Bronchial epithelial cell (primary cell): ENCODE measurements at regions not wholly inside any gene's neighbourhood (a gene's known extent, or its start where the extent isn't known, plus 50 kb on each side); places are given as distances from the start of the nearest gene placed in this dataset.

Experiments used
- DNase-seq: peaks from one replicate; pipeline ENCODE4 v3.0.0-alpha.2; 2010; ENCODE audit warnings: low read depth
- FAIRE-seq: peaks from 2 replicates; lab custom pipeline; 2011; peaks lifted over from hg19 to GRCh38; lab: Jason Lieb, UNC
- H3K27me3 ChIP-seq: 2 replicates; pipeline ENCODE4 v1.5.1; 2011; ENCODE audit warnings: low read length; ENCODE audit not compliant: control insufficient read depth, insufficient read depth
- H3K36me3 ChIP-seq: 2 replicates; pipeline ENCODE4 v1.5.1; 2011; ENCODE audit warnings: low read length; ENCODE audit not compliant: control insufficient read depth, insufficient read depth
- H3K4me3 ChIP-seq: 2 replicates; pipeline ENCODE4 v1.5.1; 2011; ENCODE audit warnings: mild to moderate bottlenecking, low read depth, low read length, control low read depth
- TF ChIP-seq, protein P1 (sequence below): IDR thresholded peaks from 2 replicates; pipeline ENCODE4 v1.5.1; 2011; ENCODE audit warnings: mild to moderate bottlenecking, moderate library complexity, low read length, control low read depth, inconsistent platforms; ENCODE audit not compliant: insufficient read depth, severe bottlenecking

GRCh38 chr10:121157998-121158397 is 306.8 kb downstream of the WDR11 start:
- no peaks in the 10 kb centered on the region for H3K36me3 ChIP-seq
- no peak for FAIRE-seq
- DNase-seq, result peak; percentile 60
- no peak overlapping the region for H3K4me3 ChIP-seq
- no peaks in the 10 kb centered on the region for H3K27me3 ChIP-seq
- TF ChIP-seq, protein P1, sequence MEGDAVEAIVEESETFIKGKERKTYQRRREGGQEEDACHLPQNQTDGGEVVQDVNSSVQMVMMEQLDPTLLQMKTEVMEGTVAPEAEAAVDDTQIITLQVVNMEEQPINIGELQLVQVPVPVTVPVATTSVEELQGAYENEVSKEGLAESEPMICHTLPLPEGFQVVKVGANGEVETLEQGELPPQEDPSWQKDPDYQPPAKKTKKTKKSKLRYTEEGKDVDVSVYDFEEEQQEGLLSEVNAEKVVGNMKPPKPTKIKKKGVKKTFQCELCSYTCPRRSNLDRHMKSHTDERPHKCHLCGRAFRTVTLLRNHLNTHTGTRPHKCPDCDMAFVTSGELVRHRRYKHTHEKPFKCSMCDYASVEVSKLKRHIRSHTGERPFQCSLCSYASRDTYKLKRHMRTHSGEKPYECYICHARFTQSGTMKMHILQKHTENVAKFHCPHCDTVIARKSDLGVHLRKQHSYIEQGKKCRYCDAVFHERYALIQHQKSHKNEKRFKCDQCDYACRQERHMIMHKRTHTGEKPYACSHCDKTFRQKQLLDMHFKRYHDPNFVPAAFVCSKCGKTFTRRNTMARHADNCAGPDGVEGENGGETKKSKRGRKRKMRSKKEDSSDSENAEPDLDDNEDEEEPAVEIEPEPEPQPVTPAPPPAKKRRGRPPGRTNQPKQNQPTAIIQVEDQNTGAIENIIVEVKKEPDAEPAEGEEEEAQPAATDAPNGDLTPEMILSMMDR, result no peak

GRCh38 chr10:121158988-121159579 is 307.9 kb downstream of the WDR11 start:
- Histone ChIP-seq H3K4me3 (no peak overlapping the region), H3K36me3 (no peaks in the 10 kb centered on the region), H3K27me3 (no peaks in the 10 kb centered on the region)
- DNase-seq (peak; percentile 86), FAIRE-seq (no peak)
- TF ChIP-seq, protein P1, result no peak

- H3K36me3 ChIP-seq, result no peaks in the 10 kb centered on the region
- DNase-seq (peak; percentile 96), FAIRE-seq (no peak)
- H3K4me3 ChIP-seq, result no peak overlapping the region
- TF ChIP-seq, protein P1, result no peak
- no peaks in the 10 kb centered on the region for H3K27me3 ChIP-seq
These were observed 308.5 kb downstream of the WDR11 start for GRCh38 chr10:121159670-121160069.

DNA sequence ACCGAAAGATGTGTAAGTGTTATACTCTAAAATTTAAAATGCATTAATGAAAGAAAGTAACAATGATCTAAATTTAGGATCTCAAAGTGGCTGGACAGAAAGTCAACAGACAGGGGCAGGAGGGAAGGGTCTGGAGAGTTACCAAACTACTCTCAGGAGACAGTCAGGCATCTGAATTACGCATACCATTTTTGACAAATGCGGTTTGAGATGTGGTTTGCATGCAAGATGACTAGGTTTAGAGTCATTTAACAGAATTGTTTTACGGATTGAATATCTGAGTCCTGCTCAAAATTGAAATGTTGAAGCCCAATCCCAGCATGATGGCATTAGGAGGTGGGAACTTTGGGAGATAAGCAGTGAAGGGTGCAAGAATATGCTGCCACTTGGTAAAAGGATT is 314.1 kb downstream of the WDR11 start:
- Histone ChIP-seq H3K27me3 (no peaks in the 10 kb centered on the region), H3K36me3 (no peaks in the 10 kb centered on the region), H3K4me3 (no peak overlapping the region)
- peak; percentile 42 for DNase-seq
- FAIRE-seq, result no peak
- TF ChIP-seq, protein P1, result no peak

- no peaks in the 10 kb centered on the region for H3K36me3 ChIP-seq
- TF ChIP-seq, protein P1, result no peak
- DNase-seq, result peak; percentile 78
- no peak overlapping the region for H3K4me3 ChIP-seq
- no peaks in the 10 kb centered on the region for H3K27me3 ChIP-seq
- FAIRE-seq, result no peak
These were observed 316.5 kb downstream of the WDR11 start for GRCh38 chr10:121167534-121168243.
